WTC11 (cell line): ENCODE measurements at regions not wholly inside any gene's neighbourhood (a gene's known extent, or its start where the extent isn't known, plus 50 kb on each side); places are given as distances from the start of the nearest gene placed in this dataset.

ENCODE experiments used
- ATAC-seq: fragments of 200-7000 bp; cut with Tn5 transposase; 2 replicates; pipeline ENCODE4 v1.10.0; 2021; ENCODE audit warnings: mild to moderate bottlenecking, moderate library complexity
- CTCF ChIA-PET: fragments of 300-600 bp; sonication (Branson Sonifier 250); formaldehyde crosslinking; loops from one replicate; lab custom pipeline; 2021; ENCODE audit warnings: antibody characterized with exemption; lab: Charles Lee
- POLR2A ChIA-PET: fragments of 350-600 bp; sonication (Branson Sonifier 250); formaldehyde crosslinking; loops from one replicate; lab custom pipeline; 2021; ENCODE audit warnings: antibody characterized with exemption; lab: Charles Lee
- DNase-seq: peaks from one replicate; pipeline ENCODE4 v3.0.0; 2021; ENCODE audit warnings: low spot score
- H3K27ac Mint-ChIP-seq: 2 replicates; pipeline ENCODE4 v1.8.0; 2021; ENCODE audit warnings: mixed read lengths
- H3K27me3 Mint-ChIP-seq: 2 replicates; pipeline ENCODE4 v1.8.0; 2021; ENCODE audit warnings: low read depth, mild to moderate bottlenecking, moderate library complexity, mixed read lengths
- H3K36me3 Mint-ChIP-seq: 2 replicates; pipeline ENCODE4 v1.8.0; 2021; ENCODE audit warnings: mixed read lengths
- H3K4me1 Mint-ChIP-seq: 2 replicates; pipeline ENCODE4 v1.8.0; 2022; ENCODE audit warnings: mixed read lengths
- H3K4me3 Mint-ChIP-seq: 2 replicates; pipeline ENCODE4 v1.8.0; 2021; ENCODE audit warnings: mild to moderate bottlenecking, moderate library complexity, mixed read lengths
- H3K9me3 Mint-ChIP-seq: 2 replicates; pipeline ENCODE4 v1.8.0; 2021; ENCODE audit warnings: mixed read lengths
- ATF1 ChIP-seq: sonication (generic); formaldehyde crosslinking; IDR thresholded peaks from 2 replicates; pipeline ENCODE4 v1.8.1; 2023; ENCODE audit warnings: mild to moderate bottlenecking, moderate library complexity, missing genetic modification reagents
- CREB1 ChIP-seq: sonication (generic); formaldehyde crosslinking; IDR thresholded peaks from 2 replicates; pipeline ENCODE4 v1.8.0; 2023; ENCODE audit warnings: mild to moderate bottlenecking, missing genetic modification reagents
- ESRRA ChIP-seq: sonication (generic); formaldehyde crosslinking; IDR thresholded peaks from 2 replicates; pipeline ENCODE4 v1.8.1; 2022; ENCODE audit warnings: mild to moderate bottlenecking, missing genetic modification reagents, borderline replicate concordance
- HMGA2 ChIP-seq: fragments of 250-450 bp; sonication (Bioruptor Pico); IDR thresholded peaks from 2 replicates; pipeline ENCODE4 v1.4.0; 2021; ENCODE audit warnings: mild to moderate bottlenecking, moderate library complexity
- MXD4 ChIP-seq: fragments of 250-450 bp; sonication (Bioruptor Pico); IDR thresholded peaks from 2 replicates; pipeline ENCODE4 v1.8.0; 2021; ENCODE audit warnings: mild to moderate bottlenecking, moderate library complexity, borderline replicate concordance
- NFATC4 ChIP-seq: fragments of 250-450 bp; sonication (Bioruptor Pico); IDR thresholded peaks from 2 replicates; pipeline ENCODE4 v1.9.0; 2021; ENCODE audit warnings: mild to moderate bottlenecking
- NR1H2 ChIP-seq: sonication (generic); formaldehyde crosslinking; IDR thresholded peaks from 2 replicates; pipeline ENCODE4 v1.9.0; 2021; ENCODE audit warnings: mild to moderate bottlenecking, moderate library complexity, missing genetic modification reagents
- SOX15 ChIP-seq: fragments of 250-450 bp; sonication (Bioruptor Pico); IDR thresholded peaks from 2 replicates; pipeline ENCODE4 v1.9.0; 2021; ENCODE audit warnings: mild to moderate bottlenecking
- SP1 ChIP-seq: sonication (generic); formaldehyde crosslinking; conservative IDR thresholded peaks from 2 replicates; pipeline ENCODE4 v1.8.1; 2022; ENCODE audit warnings: missing genetic modification reagents
- TEAD1 ChIP-seq: sonication (generic); formaldehyde crosslinking; IDR thresholded peaks from 2 replicates; pipeline ENCODE4 v1.8.0; 2022; ENCODE audit warnings: mild to moderate bottlenecking, missing genetic modification reagents
- TEAD4 ChIP-seq: sonication (generic); formaldehyde crosslinking; IDR thresholded peaks from 2 replicates; pipeline ENCODE4 v1.8.0; 2022; ENCODE audit warnings: mild to moderate bottlenecking, missing genetic modification reagents
- TP53 ChIP-seq: sonication (generic); formaldehyde crosslinking; IDR thresholded peaks from 2 replicates; pipeline ENCODE4 v1.8.1; 2023; ENCODE audit warnings: mild to moderate bottlenecking, missing genetic modification reagents
- ZNF263 ChIP-seq: sonication (generic); formaldehyde crosslinking; IDR thresholded peaks from 2 replicates; pipeline ENCODE4 v1.8.1; 2022; ENCODE audit warnings: low read depth, mild to moderate bottlenecking, moderate library complexity, missing genetic modification reagents
- ZNF671 ChIP-seq: fragments of 250-450 bp; sonication (Bioruptor Pico); IDR thresholded peaks from 2 replicates; pipeline ENCODE4 v1.8.0; 2021; ENCODE audit warnings: mild to moderate bottlenecking
- TF ChIP-seq, protein P1 (sequence below): sonication (generic); formaldehyde crosslinking; IDR thresholded peaks from 2 replicates; pipeline ENCODE4 v1.8.1; 2022; ENCODE audit warnings: mild to moderate bottlenecking, moderate library complexity, missing genetic modification reagents
- TF ChIP-seq, protein P2 (sequence below): sonication (generic); formaldehyde crosslinking; IDR thresholded peaks from 2 replicates; pipeline ENCODE4 v1.8.0; 2023; ENCODE audit warnings: missing genetic modification reagents, mild to moderate bottlenecking, borderline replicate concordance
- TF ChIP-seq, protein P3 (sequence below): sonication (generic); formaldehyde crosslinking; IDR thresholded peaks from 2 replicates; pipeline ENCODE4 v1.8.1; 2023; ENCODE audit warnings: mild to moderate bottlenecking, missing genetic modification reagents, moderate library complexity
- TF ChIP-seq, protein P4 (sequence below): sonication (generic); formaldehyde crosslinking; IDR thresholded peaks from 2 replicates; pipeline ENCODE4 v1.8.1; 2023; ENCODE audit warnings: mild to moderate bottlenecking, moderate library complexity, missing genetic modification reagents
- TF ChIP-seq, protein P5 (sequence below): fragments of 250-450 bp; sonication (Bioruptor Pico); IDR thresholded peaks from 2 replicates; pipeline ENCODE4 v1.9.0; 2021; ENCODE audit warnings: mild to moderate bottlenecking, borderline replicate concordance
- TF ChIP-seq, protein P6 (sequence below): sonication (generic); formaldehyde crosslinking; IDR thresholded peaks from 2 replicates; pipeline ENCODE4 v1.8.0; 2022; ENCODE audit warnings: mild to moderate bottlenecking, missing genetic modification reagents
- TF ChIP-seq, protein P7 (sequence below): fragments of 250-450 bp; sonication (Bioruptor Pico); IDR thresholded peaks from 2 replicates; pipeline ENCODE4 v1.9.0; 2021; ENCODE audit warnings: moderate library complexity, mild to moderate bottlenecking, inconsistent platforms, borderline replicate concordance

DNA sequence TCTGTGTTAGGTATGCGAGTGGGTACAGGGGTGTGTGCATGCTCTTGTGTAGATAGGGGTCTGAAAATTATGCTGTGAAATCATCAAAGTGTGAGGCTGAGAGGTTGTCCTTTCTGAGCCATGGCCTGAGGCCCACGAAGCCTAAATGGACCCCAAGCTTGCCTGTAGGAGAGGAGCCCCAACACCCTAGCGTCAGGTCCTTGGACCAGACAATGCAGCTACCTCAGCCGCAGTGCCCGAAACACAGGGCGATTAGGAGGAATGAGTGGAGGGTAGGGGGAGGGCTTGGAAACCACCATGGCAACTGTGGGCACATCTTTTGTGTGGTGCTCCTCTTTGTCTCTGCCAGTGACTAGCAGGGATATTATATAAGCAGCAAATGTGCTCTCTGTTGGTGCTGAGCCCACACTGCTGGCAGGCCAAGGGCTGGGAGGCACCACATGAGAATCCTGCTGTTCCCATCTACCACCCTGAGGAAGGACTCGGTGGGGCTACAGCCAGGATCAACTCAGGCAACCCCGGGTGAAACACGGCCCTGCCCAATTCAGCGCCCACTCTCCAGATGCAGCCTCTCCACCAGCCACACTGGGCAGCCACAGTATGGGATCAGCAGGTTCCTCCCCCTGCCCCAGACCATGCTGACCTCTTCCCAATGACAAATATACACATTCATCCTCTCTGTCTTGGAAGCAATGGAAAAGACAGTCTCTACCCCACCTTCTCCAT lies 84.6 kb upstream of the FSTL4 start (continued):
- TF ChIP-seq TEAD4 (no peak), SOX15 (no peak), ATF1 (CRISPR knock-in tag) (no peak)

DNA sequence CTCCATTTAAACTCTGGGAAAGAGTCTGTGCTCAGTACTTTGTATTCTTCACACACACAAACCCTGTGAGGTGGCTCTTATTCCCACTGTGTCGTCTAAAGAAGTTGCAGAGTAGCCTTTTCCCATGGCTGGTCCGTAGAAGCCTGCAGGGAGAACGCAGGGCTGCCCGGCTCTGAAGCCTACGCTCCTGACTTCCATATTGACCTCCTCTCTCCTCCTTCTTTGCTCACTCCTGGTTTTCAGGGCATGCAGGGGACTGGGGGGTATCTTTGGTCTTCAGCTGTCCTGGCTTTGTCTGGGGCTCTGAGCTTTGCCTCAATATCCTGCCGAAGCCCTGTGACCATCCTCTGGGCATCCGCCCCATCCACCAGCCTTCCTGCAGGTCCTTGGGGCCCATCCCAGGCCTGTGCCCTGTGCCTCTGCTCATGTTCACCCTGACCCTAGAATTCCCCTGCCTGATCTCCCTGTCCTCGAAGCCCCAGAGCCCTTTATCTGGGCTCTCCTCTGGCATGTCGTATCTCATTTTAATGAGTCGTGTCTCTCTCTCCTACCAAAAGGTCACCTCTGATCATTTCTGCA lies 83.8 kb upstream of the FSTL4 start:
- H3K27ac Mint-ChIP-seq: no peak overlapping the region
- no peak for ATAC-seq
- no peak overlapping the region for H3K4me3 Mint-ChIP-seq
- no peaks in the 10 kb centered on the region for H3K4me1 Mint-ChIP-seq
- H3K27me3 Mint-ChIP-seq: no peaks in the 10 kb centered on the region; the same call in 1 of the 2 replicates
- DNase-seq: no peak
- H3K36me3 Mint-ChIP-seq: no peaks in the 10 kb centered on the region
- peaks cover 7% of the 10 kb centered on the region for H3K9me3 Mint-ChIP-seq
- CTCF ChIA-PET: no interaction called here
- TF ChIP-seq NR1H2 (CRISPR knock-in tag) (no peak), TP53 (CRISPR knock-in tag) (no peak), SOX15 (no peak), TEAD4 (no peak), ZNF263 (CRISPR knock-in tag) (no peak), ESRRA (no peak), CREB1 (CRISPR knock-in tag) (no peak), ZNF671 (no peak), NFATC4 (no peak), SP1 (CRISPR knock-in tag) (no peak), TEAD1 (no peak), HMGA2 (no peak), MXD4 (CRISPR knock-in tag) (no peak)
- TF ChIP-seq, protein P1, sequence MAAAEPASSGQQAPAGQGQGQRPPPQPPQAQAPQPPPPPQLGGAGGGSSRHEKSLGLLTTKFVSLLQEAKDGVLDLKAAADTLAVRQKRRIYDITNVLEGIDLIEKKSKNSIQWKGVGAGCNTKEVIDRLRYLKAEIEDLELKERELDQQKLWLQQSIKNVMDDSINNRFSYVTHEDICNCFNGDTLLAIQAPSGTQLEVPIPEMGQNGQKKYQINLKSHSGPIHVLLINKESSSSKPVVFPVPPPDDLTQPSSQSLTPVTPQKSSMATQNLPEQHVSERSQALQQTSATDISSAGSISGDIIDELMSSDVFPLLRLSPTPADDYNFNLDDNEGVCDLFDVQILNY (CRISPR knock-in tag): no peak
- TF ChIP-seq, protein P2, sequence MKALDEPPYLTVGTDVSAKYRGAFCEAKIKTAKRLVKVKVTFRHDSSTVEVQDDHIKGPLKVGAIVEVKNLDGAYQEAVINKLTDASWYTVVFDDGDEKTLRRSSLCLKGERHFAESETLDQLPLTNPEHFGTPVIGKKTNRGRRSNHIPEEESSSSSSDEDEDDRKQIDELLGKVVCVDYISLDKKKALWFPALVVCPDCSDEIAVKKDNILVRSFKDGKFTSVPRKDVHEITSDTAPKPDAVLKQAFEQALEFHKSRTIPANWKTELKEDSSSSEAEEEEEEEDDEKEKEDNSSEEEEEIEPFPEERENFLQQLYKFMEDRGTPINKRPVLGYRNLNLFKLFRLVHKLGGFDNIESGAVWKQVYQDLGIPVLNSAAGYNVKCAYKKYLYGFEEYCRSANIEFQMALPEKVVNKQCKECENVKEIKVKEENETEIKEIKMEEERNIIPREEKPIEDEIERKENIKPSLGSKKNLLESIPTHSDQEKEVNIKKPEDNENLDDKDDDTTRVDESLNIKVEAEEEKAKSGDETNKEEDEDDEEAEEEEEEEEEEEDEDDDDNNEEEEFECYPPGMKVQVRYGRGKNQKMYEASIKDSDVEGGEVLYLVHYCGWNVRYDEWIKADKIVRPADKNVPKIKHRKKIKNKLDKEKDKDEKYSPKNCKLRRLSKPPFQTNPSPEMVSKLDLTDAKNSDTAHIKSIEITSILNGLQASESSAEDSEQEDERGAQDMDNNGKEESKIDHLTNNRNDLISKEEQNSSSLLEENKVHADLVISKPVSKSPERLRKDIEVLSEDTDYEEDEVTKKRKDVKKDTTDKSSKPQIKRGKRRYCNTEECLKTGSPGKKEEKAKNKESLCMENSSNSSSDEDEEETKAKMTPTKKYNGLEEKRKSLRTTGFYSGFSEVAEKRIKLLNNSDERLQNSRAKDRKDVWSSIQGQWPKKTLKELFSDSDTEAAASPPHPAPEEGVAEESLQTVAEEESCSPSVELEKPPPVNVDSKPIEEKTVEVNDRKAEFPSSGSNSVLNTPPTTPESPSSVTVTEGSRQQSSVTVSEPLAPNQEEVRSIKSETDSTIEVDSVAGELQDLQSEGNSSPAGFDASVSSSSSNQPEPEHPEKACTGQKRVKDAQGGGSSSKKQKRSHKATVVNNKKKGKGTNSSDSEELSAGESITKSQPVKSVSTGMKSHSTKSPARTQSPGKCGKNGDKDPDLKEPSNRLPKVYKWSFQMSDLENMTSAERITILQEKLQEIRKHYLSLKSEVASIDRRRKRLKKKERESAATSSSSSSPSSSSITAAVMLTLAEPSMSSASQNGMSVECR (CRISPR knock-in tag): no peak
- TF ChIP-seq, protein P3, sequence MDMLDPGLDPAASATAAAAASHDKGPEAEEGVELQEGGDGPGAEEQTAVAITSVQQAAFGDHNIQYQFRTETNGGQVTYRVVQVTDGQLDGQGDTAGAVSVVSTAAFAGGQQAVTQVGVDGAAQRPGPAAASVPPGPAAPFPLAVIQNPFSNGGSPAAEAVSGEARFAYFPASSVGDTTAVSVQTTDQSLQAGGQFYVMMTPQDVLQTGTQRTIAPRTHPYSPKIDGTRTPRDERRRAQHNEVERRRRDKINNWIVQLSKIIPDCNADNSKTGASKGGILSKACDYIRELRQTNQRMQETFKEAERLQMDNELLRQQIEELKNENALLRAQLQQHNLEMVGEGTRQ (CRISPR knock-in tag): no peak
- TF ChIP-seq, protein P4, sequence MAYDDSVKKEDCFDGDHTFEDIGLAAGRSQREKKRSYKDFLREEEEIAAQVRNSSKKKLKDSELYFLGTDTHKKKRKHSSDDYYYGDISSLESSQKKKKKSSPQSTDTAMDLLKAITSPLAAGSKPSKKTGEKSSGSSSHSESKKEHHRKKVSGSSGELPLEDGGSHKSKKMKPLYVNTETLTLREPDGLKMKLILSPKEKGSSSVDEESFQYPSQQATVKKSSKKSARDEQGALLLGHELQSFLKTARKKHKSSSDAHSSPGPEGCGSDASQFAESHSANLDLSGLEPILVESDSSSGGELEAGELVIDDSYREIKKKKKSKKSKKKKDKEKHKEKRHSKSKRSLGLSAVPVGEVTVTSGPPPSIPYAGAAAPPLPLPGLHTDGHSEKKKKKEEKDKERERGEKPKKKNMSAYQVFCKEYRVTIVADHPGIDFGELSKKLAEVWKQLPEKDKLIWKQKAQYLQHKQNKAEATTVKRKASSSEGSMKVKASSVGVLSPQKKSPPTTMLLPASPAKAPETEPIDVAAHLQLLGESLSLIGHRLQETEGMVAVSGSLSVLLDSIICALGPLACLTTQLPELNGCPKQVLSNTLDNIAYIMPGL (CRISPR knock-in tag): no peak
- TF ChIP-seq, protein P5, sequence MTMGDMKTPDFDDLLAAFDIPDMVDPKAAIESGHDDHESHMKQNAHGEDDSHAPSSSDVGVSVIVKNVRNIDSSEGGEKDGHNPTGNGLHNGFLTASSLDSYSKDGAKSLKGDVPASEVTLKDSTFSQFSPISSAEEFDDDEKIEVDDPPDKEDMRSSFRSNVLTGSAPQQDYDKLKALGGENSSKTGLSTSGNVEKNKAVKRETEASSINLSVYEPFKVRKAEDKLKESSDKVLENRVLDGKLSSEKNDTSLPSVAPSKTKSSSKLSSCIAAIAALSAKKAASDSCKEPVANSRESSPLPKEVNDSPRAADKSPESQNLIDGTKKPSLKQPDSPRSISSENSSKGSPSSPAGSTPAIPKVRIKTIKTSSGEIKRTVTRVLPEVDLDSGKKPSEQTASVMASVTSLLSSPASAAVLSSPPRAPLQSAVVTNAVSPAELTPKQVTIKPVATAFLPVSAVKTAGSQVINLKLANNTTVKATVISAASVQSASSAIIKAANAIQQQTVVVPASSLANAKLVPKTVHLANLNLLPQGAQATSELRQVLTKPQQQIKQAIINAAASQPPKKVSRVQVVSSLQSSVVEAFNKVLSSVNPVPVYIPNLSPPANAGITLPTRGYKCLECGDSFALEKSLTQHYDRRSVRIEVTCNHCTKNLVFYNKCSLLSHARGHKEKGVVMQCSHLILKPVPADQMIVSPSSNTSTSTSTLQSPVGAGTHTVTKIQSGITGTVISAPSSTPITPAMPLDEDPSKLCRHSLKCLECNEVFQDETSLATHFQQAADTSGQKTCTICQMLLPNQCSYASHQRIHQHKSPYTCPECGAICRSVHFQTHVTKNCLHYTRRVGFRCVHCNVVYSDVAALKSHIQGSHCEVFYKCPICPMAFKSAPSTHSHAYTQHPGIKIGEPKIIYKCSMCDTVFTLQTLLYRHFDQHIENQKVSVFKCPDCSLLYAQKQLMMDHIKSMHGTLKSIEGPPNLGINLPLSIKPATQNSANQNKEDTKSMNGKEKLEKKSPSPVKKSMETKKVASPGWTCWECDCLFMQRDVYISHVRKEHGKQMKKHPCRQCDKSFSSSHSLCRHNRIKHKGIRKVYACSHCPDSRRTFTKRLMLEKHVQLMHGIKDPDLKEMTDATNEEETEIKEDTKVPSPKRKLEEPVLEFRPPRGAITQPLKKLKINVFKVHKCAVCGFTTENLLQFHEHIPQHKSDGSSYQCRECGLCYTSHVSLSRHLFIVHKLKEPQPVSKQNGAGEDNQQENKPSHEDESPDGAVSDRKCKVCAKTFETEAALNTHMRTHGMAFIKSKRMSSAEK (CRISPR knock-in tag): no peak
- TF ChIP-seq, protein P6, sequence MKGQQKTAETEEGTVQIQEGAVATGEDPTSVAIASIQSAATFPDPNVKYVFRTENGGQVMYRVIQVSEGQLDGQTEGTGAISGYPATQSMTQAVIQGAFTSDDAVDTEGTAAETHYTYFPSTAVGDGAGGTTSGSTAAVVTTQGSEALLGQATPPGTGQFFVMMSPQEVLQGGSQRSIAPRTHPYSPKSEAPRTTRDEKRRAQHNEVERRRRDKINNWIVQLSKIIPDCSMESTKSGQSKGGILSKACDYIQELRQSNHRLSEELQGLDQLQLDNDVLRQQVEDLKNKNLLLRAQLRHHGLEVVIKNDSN: no peak
- TF ChIP-seq, protein P7, sequence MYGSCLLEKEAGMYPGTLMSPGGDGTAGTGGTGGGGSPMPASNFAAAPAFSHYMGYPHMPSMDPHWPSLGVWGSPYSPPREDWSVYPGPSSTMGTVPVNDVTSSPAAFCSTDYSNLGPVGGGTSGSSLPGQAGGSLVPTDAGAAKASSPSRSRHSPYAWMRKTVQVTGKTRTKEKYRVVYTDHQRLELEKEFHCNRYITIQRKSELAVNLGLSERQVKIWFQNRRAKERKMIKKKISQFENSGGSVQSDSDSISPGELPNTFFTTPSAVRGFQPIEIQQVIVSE (CRISPR knock-in tag): no peak
- POLR2A ChIA-PET: no interaction called here
